ENCODE measurements at regions not wholly inside any gene's neighbourhood (a gene's known extent, or its start where the extent isn't known, plus 50 kb on each side); places are given as distances from the start of the nearest gene placed in this dataset.

- TF ChIP-seq CTCF (IDR thresholded peaks at IDR 0.05; ENCODE audit: low read length) (no peak), EZH2 (IDR thresholded peaks at IDR 0.05; ENCODE audit: borderline replicate concordance, low read length) (no peak)
Observed at GRCh38 chr2:228355897-228356296, 174.4 kb upstream of the SPHKAP start.
